NCI-H2107 treated with DMSO at 0.1 percent for 48 hours (cell line): ENCODE measurements at regions not wholly inside any gene's neighbourhood (a gene's known extent, or its start where the extent isn't known, plus 50 kb on each side); places are given as distances from the start of the nearest gene placed in this dataset.

Source experiments
- DNase-seq: peaks from one replicate; lab custom pipeline; 2025; ENCODE audit not compliant: unreplicated experiment; lab: John Stamatoyannopoulos, UW

- no peak for DNase-seq
Observed at GRCh38 chr2:128490321-128490720, 171.7 kb upstream of the HS6ST1 start.

- no peak for DNase-seq
Observed at GRCh38 chr2:128490881-128491691, 172.4 kb upstream of the HS6ST1 start.

- no peak for DNase-seq
Observed at GRCh38 chr2:128491692-128492244, 173.1 kb upstream of the HS6ST1 start.

- no peak for DNase-seq
Observed at GRCh38 chr2:128492966-128493811, 174.5 kb upstream of the HS6ST1 start.

GRCh38 chr2:128493880-128494279, 175.2 kb upstream of the HS6ST1 start:
- DNase-seq: no peak

GRCh38 chr2:128494307-128494639, 175.6 kb upstream of the HS6ST1 start:
- DNase-seq: no peak

GRCh38 chr2:128494640-128495321, 176.1 kb upstream of the HS6ST1 start:
- no peak for DNase-seq

GRCh38 chr2:128495996-128496547, 177.4 kb upstream of the HS6ST1 start:
- DNase-seq: no peak

GRCh38 chr2:128496700-128497099, 178.0 kb upstream of the HS6ST1 start:
- DNase-seq: no peak

- DNase-seq: no peak
Observed at GRCh38 chr2:128497461-128497860, 178.8 kb upstream of the HS6ST1 start.

GRCh38 chr2:128498086-128498485, 179.4 kb upstream of the HS6ST1 start:
- DNase-seq: no peak

- no peak for DNase-seq
Observed at GRCh38 chr2:128498589-128498988, 179.9 kb upstream of the HS6ST1 start.

- DNase-seq: no peak
Observed at GRCh38 chr2:128499367-128500137, 180.9 kb upstream of the HS6ST1 start.

GRCh38 chr2:128500138-128500800, 181.6 kb upstream of the HS6ST1 start:
- DNase-seq: no peak

GRCh38 chr2:128501006-128501690, 182.5 kb upstream of the HS6ST1 start:
- no peak for DNase-seq

GRCh38 chr2:128501700-128502099, 183.0 kb upstream of the HS6ST1 start:
- no peak for DNase-seq

GRCh38 chr2:128502200-128502599, 183.5 kb upstream of the HS6ST1 start:
- no peak for DNase-seq

GRCh38 chr2:128502638-128503246, 184.1 kb upstream of the HS6ST1 start:
- no peak for DNase-seq
